HG03575 (cell line): ENCODE measurements at regions not wholly inside any gene's neighbourhood (a gene's known extent, or its start where the extent isn't known, plus 50 kb on each side); places are given as distances from the start of the nearest gene placed in this dataset.

Experiments used
- ATAC-seq: cut with Tn5 transposase; IDR thresholded peaks from one replicate; pipeline ENCODE4 v1.9.1; 2021; ENCODE audit not compliant: unreplicated experiment, insufficient number of reproducible peaks, low FRiP score; ENCODE audit errors: extremely low read depth

DNA sequence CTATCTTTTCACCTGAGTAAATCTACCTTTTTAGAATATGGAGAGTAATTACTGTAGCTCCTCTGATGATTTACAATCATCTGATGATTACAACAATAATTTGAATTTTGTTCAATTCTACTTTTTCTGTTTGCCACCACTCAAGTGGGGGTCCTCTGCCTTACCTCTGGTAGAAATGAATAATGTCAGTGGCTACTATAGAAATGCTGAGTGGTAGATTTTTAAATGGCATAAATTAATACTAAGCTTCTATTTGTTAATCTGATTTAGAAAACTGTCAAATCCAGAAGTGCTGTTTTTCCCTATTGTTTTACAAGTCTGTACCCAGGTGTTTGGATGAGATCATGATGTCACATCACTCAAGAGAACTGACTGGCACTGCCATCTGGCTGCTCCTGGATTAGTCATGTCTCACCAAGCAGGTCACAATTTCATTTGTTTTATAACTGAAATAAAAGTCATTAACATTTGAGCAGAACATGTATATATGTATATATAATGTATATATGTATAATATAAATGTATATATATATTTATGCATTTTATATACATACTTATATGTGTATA lies 494.8 kb downstream of the TBC1D4 start:
- ATAC-seq = no peak

DNA sequence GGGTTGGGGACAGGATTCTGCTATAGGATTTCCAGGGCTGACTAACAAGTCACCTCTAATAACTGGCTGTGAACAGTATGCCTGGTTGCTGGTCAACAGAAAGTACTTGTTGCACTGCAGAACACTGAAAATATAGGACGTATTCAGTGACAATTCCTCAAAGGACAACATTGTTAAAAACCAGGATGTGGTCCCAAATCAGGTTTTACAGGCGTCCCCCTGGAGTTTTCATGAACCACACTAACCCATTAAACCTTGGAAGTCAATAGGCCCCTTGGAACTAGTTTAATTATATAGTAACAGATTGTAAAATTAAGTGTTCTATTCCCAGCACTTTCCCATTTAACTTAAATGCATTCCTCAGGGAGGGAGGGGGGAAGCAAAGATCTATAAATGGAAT lies 495.4 kb downstream of the TBC1D4 start:
- ATAC-seq = no peak

DNA sequence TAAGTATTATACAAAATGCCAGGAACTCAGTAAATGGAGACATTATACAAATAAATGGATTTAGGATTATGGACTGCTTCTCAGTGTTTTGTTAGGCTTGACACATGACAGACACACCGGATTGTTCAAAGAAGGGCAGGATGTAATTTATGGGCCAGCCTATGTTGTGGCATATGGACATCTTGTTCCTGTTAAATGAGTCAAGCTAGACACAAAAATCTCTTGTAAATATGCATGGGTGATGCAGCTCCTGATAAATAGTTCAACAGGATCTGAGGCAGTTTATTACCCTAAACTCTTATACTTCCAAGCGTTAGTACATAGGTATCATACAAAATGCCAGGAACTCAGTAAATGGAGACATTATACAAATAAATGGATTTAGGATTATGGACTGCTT lies 502.3 kb downstream of the TBC1D4 start:
- ATAC-seq = no peak

DNA sequence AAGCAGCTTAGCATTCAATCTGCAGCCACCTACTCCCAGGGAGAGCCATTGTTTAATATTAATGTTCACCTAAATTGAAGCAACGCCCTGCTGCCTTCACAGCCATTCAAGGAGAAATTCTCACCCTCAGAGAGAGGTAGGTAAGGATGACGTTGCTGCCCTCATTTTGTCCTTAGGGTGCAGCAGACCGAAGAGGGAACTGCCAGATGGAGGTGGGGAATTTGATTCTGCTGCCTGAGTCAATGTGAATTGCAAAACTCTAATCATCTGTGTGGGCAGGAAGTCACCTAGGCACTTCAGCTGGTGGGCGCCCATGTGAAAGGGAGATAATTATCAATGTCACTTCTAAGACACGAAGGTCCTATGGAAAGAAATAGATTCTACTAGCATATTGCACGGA lies 503.4 kb downstream of the TBC1D4 start:
- no peak for ATAC-seq

DNA sequence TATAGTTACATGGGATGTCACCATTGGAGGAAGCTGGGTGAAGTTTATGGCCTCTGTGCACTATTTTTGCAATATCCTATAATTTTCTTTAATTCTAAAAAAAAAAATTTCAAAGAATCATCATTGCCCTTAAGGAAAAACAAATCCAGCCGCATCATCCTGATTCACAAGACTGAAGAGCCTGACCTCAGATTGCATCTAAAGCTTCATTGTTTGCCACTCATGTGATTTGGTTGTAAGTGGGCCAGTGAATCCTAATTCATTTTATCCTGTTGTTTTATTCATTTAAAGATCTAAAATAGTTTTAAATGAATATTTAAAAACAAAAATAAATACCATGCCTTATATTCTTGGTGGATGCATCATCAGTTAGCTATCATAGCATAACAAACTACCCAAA lies 504.5 kb downstream of the TBC1D4 start:
- no peak for ATAC-seq

DNA sequence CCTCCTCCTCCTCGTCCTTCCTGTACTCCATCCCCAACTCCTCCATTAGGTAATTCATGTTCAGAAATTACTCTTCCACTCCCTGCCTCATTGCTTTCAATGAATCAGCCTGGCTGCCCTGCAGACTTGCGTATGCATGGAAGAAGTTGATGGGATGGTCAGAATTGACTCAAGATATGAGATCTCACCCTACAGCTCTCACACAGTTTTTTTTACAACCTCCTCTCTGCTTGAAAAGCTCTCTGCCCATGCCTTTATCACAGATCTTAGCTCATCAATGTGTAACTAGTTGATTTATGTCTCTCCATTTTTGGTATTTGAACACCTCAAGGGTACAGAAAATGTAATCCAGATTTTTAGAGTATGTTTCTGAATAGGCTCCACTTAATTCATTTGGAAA lies 506.9 kb downstream of the TBC1D4 start:
- no peak for ATAC-seq

DNA sequence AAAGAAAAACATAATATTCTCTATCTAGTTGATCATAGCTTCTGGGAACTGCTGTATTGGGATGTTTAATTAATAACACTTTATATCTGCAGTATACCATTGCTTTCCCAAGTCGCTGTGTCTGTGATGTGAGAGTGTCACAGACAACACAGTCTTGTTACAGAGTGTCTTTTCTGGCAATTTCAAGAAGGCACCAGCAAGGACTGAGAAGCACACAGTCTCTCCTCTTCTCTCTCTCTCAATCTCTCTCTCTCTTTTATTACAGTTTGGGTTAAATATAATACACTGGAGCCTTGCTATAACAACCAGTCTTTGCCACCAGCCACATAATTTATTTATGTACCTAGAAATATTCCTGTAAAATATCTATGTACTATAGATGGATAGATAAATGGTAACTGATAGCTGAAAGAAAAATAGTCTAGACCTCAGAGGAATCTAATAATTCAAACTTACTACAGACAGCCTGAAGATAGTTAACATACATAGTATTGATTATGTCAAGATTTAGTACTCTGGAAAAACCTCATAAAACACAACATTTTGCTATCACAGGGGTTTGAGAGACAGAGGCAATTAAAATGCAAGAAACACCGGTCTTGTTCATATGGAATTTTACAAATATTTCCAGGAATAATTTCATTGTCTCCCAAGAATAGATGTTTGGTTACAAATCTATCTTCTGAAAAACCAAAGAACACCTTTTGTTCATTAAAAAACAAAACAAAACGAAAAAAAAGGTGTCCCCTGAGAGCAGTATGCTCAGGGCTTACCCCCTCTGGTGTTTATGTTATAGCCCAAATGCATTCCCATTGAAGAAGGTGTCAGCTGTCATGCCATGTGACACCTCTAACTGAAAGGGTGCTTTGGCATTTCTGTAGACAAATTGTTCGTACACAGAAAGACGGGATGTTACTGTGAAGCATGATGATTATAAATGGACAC lies 507.8 kb downstream of the TBC1D4 start:
- no peak for ATAC-seq

DNA sequence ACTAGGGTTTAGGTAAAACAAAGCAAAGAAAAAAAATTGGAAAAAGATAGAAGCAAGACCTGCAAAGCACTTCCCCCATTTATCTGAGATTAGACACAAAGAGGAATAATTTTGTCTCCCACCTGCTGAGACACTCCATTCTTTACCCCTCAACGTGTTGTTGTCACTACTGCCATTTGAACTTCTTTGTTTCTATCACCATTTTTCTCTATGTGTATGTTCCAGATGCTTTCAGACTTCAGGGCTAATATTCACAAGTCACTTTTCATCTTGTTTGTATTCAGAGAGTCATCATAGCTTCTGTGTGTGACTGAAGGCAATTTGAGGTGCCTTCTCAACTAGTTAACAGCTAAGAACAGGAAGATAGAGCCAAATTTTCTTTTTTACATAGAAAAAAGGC lies 512.5 kb downstream of the TBC1D4 start:
- ATAC-seq = no peak

DNA sequence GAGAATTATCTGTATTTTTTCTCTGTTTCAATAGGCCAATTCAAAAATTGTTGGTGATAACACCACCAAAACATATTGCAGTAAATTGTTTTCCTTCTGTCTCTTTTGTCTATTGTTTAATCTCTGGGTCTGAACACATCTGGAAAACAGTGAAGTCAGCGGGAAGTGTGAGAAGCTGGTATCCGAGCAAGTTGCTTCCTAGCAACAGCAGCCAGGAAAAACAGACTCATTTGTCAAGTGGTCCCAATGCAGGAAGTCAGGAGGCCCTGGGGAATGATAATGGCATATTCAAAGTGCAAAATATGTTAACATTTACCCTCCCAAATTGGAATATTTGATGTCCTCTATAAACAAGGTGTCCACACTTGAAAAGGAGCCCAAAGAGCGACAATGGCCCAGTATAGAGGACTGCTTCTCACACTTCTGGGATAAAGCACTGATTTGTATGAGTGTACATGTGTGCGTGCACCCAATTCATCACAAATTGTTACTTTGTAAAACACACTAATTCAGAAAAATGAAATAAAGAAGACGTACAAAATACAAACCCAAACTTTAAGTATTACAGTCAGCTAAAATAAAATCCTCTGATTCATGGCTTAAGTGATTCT lies 515.0 kb downstream of the TBC1D4 start:
- ATAC-seq = no peak

DNA sequence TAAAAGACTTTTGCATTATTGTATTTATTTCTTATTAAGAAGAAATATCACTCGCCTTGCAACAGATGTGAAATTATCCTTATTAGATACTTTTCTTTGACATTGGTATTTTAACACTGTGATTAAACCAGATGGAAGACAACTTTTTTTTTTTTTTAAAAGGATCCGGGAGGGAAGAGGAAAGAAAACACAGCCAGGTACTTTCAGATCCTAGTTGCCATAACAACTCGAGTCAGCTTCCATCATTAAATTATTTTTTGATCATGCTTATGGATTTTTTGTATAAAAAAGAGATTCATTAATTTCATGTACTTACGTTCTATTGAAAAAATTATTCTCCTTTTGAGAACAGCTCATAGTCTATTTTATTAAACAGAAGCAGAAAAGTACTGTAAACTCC lies 515.7 kb downstream of the TBC1D4 start:
- no peak for ATAC-seq

DNA sequence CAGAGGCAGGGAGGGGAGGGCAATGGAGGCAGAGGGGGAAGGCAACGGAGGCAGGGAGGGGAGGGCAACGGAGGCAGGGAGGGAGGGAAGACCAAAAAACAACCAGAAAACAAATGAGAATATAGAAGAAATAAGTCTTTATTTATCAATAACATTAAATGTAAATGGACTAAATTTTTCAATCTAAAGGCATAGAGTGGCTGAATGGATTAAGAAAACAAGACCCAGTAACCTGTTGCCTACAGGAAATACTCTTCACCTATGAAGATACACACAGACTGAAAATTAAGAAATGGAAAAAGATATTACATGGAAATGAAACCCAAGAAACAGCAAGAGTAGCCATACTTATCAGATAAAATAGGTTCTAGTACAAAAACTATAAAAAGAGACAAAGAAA lies 536.3 kb downstream of the TBC1D4 start:
- ATAC-seq = no peak

DNA sequence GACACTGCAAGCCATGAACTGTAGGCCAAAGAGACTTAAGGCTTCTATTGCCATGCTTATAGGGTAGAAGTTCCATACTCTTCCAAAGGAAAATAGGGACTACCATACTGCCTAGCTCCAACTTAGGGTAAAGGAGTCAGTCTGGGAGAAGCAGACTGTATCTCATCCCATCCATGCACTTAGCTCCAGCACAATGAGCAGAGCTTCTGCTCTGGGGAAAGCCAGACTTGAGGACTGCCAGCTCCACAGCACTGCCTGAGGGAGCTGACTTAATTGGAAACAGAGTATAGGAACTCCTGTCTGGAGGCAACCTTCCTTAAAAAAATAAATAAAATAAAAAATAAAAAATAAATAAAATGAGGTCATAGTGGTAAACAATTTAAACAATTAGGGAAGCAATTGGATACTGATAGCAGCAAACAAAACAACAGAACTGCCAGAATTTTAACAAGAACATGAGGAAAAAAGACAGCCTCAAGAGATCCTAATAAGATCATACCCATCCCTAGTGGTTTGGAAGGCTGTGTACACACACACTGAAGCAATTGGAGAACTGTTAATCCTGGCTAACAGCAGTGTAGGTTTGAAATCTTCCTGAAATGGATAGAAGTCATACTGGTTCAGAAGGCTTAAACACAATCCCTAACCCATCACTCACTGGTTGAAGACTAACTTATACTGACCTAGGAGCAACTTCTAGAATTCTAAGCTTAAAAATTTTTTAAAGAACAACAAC lies 550.1 kb downstream of the TBC1D4 start:
- ATAC-seq = no peak

DNA sequence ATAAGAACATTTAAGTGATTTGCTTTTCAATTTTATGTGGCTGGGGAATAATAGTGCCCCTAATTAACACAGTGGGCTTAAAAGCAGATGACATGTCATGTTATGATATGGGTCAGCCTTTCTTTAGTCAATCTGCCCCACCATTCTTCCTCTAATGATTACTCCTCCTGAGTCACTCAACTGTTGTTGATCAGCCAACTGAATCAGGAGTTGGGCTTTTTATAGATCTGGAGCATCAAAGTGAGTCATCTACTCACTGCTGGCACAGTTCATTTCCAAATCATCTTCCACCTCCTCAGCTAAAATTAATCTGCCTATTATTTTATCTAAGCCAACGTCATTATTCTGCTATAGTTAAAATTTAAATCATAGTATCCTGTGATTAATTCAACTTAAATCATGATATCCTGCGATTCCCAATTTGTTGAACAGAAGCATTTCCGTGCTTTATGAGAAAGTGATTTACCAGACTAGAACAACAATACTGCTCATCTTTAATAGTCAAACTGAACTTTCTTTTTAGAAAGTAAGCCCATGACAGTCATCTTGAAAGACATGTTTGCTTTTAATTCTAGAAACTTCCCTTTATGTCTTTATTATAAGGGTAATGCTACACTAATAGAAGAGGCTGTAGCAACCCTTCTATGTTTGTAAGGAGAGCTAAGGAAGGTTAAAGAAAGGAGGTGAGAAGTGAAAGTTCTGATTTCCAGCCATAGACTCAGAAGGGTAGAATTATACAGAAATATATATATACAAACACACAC lies 551.4 kb downstream of the TBC1D4 start:
- ATAC-seq = no peak

DNA sequence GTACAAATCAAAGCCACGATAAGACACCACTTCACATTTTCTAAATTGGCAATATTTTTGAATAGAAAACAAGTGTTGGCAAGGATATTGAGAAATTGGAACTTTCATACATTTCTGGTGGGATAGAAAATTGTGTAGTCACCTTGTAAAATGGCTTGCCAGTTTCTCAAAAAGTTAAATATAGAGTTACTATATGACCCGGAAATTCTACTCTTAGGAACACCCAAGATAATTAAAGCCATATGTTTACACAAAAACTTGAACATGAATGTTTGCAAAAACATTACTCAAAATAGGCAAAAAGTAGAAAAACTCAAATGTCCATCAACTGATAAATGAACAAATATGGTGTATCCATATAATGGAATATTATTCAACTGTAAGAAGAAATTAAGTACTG lies 552.5 kb downstream of the TBC1D4 start:
- no peak for ATAC-seq

DNA sequence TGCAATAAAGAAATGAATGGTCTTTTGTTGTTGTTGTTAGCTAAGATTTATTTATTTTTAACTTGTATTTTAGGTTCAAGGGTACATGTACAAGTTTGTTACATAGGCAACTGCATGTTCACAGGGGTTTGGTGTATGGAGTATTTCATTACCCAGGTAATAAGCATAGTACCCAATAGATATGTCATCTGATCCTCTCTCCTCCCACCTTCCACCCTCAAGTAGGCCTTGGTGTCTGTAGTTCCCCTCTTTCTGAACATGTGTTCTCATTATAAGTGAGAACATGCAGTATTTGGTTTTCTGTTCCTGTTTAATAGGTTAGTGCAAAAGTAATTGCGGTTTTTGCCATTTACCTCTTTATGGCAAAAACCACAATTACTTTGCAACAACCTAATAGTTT lies 554.1 kb downstream of the TBC1D4 start:
- ATAC-seq = no peak

DNA sequence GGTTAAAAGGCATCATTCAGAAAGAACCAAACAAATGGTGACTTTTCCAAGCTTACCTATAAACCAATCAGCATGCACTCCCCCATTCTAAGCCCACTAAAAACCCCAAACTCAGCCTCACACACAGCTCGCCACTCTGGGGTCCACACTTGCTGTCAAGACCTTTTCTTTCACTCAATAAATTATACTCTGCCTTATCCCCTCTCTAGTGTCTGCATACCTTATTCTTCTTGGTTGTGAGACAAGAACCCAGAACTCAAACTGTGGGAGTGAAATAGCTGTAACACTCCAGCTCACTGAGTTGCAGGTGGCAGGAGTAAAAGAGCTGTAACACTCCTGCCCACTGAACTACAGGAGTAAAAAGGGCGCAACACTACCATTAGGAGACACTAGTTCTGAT lies 559.0 kb downstream of the TBC1D4 start:
- ATAC-seq = no peak

DNA sequence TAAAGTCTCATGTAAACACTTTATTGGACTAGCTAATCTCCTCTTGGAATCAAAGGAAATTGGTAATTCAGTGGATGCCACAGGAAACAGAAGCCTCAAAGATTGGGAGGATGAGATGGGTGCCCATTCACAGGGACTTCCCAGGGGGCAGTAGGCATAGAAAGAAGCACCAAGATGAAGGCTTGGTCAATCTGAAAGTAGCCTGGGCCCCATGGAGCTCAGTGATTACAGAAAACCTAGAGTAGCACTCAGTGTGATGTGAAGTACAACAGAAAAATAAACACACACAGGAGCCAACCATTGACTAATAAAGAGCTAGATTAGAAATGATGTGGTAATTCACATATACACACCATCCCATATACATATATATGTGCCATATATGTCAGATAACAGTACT lies 560.6 kb downstream of the TBC1D4 start:
- no peak for ATAC-seq

DNA sequence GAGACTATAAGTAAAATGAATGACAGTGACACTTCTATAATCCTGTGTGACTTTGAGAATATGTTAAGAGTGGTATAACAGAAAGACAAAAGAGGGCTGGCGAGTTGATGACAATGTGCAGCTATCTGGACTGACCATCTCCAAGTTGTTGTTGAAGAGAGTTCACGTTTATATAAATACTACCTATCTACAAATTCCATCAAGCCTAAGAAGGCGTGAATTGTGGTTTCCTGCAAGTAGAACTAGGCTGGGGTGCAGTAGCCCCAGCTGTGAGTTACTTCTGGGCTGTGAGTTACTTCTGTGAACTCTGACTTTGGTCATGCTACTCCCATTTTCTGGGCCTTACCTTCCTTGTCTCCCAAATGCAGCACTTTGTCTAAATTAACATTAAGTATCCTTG lies 561.0 kb downstream of the TBC1D4 start:
- ATAC-seq = no peak

DNA sequence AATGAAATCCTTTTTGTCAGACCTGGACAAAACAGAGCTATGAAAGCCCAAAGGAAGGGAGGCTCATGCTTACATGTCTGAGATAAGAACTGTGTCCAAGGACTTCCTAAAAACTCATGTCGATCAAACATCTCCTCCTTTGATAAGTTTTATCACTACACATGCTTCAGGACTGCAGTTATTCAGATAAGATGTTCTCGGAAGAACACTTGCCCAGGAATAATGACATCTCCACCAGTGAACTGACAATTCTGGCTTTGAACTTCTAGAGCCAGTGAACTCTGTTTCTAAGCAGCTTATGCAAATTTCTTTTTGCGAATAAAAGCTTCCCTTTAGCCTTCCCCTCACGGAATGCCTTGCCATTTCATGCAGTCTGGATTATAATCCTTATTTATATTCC lies 561.6 kb downstream of the TBC1D4 start:
- no peak for ATAC-seq
